ENCODE measurements at regions not wholly inside any gene's neighbourhood (a gene's known extent, or its start where the extent isn't known, plus 50 kb on each side); places are given as distances from the start of the nearest gene placed in this dataset.
"Not testable (repeated sequence)": the region's sequence is repeated elsewhere in the genome, so short reads cannot be mapped to it uniquely, and the experiment has no call there.

- no peaks in the 10 kb centered on the region for H3K79me2 ChIP-seq
- no peak overlapping the region for H3K4me2 ChIP-seq (ENCODE audit: low read length)
- peaks cover 3% of the 10 kb centered on the region for H3K4me1 ChIP-seq
- H3K9ac ChIP-seq: no peak overlapping the region
- H3K9me3 ChIP-seq (ENCODE audit: control insufficient read depth, low read length): no peaks in the 10 kb centered on the region
- H3K27ac ChIP-seq: no peak overlapping the region
- no peak overlapping the region for H2AFZ ChIP-seq
- TF ChIP-seq, protein P1, sequence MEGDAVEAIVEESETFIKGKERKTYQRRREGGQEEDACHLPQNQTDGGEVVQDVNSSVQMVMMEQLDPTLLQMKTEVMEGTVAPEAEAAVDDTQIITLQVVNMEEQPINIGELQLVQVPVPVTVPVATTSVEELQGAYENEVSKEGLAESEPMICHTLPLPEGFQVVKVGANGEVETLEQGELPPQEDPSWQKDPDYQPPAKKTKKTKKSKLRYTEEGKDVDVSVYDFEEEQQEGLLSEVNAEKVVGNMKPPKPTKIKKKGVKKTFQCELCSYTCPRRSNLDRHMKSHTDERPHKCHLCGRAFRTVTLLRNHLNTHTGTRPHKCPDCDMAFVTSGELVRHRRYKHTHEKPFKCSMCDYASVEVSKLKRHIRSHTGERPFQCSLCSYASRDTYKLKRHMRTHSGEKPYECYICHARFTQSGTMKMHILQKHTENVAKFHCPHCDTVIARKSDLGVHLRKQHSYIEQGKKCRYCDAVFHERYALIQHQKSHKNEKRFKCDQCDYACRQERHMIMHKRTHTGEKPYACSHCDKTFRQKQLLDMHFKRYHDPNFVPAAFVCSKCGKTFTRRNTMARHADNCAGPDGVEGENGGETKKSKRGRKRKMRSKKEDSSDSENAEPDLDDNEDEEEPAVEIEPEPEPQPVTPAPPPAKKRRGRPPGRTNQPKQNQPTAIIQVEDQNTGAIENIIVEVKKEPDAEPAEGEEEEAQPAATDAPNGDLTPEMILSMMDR (IDR thresholded peaks at IDR 0.05): no peak
- no peaks in the 10 kb centered on the region for H3K27me3 ChIP-seq (ENCODE audit: control insufficient read depth, insufficient read depth, low read length)
- H3K4me3 ChIP-seq (ENCODE audit: low read depth, low read length): no peak overlapping the region
- H3K36me3 ChIP-seq (ENCODE audit: control insufficient read depth, insufficient read depth, low read length): no peaks in the 10 kb centered on the region
These were observed 107.0 kb upstream of the NGF start for GRCh38 chr1:115445090-115445489.

DNA sequence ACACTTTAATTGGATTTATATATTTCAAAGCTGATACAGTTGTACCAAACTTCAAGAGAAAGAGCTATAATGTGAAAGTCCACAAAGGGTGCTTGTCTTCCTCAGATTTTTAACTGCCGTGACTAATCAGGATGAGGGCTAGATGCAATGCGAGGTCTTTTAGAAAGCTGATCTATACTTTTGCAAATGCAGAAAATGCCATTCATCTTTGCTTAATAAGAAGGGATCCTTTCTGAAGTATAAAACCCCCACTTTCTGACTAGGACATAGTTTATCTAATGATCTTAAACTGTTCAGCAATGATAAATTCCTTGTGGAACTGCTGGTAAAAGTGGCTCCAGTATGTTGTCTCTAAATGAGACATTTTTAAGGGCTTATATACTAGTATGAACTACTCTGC, 102.7 kb upstream of the NGF start:
- Histone ChIP-seq H3K4me3 (ENCODE audit: low read depth, low read length) (no peak overlapping the region), H3K9ac (no peak overlapping the region), H3K4me1 (peaks cover 8% of the 10 kb centered on the region), H3K4me2 (ENCODE audit: low read length) (no peak overlapping the region), H2AFZ (no peak overlapping the region), H3K79me2 (no peaks in the 10 kb centered on the region), H3K27ac (no peak overlapping the region), H3K9me3 (ENCODE audit: control insufficient read depth, low read length) (no peaks in the 10 kb centered on the region), H3K27me3 (ENCODE audit: control insufficient read depth, insufficient read depth, low read length) (no peaks in the 10 kb centered on the region), H3K36me3 (ENCODE audit: control insufficient read depth, insufficient read depth, low read length) (no peaks in the 10 kb centered on the region)
- TF ChIP-seq, protein P1 (IDR thresholded peaks at IDR 0.05): no peak

GRCh38 chr1:115439520-115439919, 101.5 kb upstream of the NGF start:
- H3K4me3 ChIP-seq (ENCODE audit: low read depth, low read length); H3K27ac ChIP-seq; H3K79me2 ChIP-seq; H3K9me3 ChIP-seq (ENCODE audit: control insufficient read depth, low read length); H3K4me2 ChIP-seq (ENCODE audit: low read length); H3K4me1 ChIP-seq; H3K9ac ChIP-seq; H3K36me3 ChIP-seq (ENCODE audit: control insufficient read depth, insufficient read depth, low read length); H2AFZ ChIP-seq; H3K27me3 ChIP-seq (ENCODE audit: control insufficient read depth, insufficient read depth, low read length): not testable (repeated sequence)

- H3K4me1 ChIP-seq: peaks cover 8% of the 10 kb centered on the region
- H3K9ac ChIP-seq: no peak overlapping the region
- H2AFZ ChIP-seq: no peak overlapping the region
- no peak overlapping the region for H3K4me3 ChIP-seq (ENCODE audit: low read depth, low read length)
- no peaks in the 10 kb centered on the region for H3K36me3 ChIP-seq (ENCODE audit: control insufficient read depth, insufficient read depth, low read length)
- H3K4me2 ChIP-seq (ENCODE audit: low read length): no peak overlapping the region
- H3K79me2 ChIP-seq: no peaks in the 10 kb centered on the region
- H3K9me3 ChIP-seq (ENCODE audit: control insufficient read depth, low read length): no peaks in the 10 kb centered on the region
- no peaks in the 10 kb centered on the region for H3K27me3 ChIP-seq (ENCODE audit: control insufficient read depth, insufficient read depth, low read length)
- no peak overlapping the region for H3K27ac ChIP-seq
- TF ChIP-seq, protein P1 (IDR thresholded peaks at IDR 0.05): no peak
These were observed 99.1 kb upstream of the NGF start for GRCh38 chr1:115437196-115437595.

DNA sequence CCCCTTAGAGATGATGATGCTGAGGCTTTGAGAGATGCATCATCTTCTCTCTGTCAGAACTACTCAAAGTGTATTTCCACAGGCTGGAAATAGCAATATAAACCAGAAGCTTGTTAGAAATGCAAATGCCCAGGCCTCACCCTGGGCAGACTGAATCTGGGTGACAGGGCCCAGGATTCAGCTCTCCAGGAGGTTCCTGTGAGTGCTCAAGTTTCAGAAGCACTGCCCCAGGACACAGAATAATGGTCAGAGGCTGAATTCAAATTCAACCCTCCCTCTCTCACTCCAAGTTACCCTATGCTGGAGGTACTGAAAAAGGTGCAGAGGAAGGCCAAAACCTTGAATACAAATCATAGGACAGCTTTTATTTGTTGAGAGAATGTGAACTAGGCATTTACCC, 98.5 kb upstream of the NGF start:
- Histone ChIP-seq H3K79me2 (no peaks in the 10 kb centered on the region), H3K9me3 (ENCODE audit: control insufficient read depth, low read length) (no peaks in the 10 kb centered on the region), H3K4me1 (peaks cover 8% of the 10 kb centered on the region), H3K27ac (no peak overlapping the region), H3K36me3 (ENCODE audit: control insufficient read depth, insufficient read depth, low read length) (no peaks in the 10 kb centered on the region), H2AFZ (no peak overlapping the region), H3K4me3 (ENCODE audit: low read depth, low read length) (no peak overlapping the region), H3K9ac (no peak overlapping the region), H3K27me3 (ENCODE audit: control insufficient read depth, insufficient read depth, low read length) (no peaks in the 10 kb centered on the region), H3K4me2 (ENCODE audit: low read length) (no peak overlapping the region)
- TF ChIP-seq, protein P1 (IDR thresholded peaks at IDR 0.05): no peak

Measured in parathyroid adenoma (tissue), 2 donors.